Endothelial cell of umbilical vein (primary cell): ENCODE measurements at regions not wholly inside any gene's neighbourhood (a gene's known extent, or its start where the extent isn't known, plus 50 kb on each side); places are given as distances from the start of the nearest gene placed in this dataset.

ENCODE experiments used
- BruUV-seq: library from RNA; stranded (reverse); fragments of 400-500 nt; replicated peaks from 2 replicates; lab custom pipeline; 2021; lab: Mats Ljungman, UMichigan
- CTCF ChIA-PET: fragments of 300-600, 350-600 bp; sonication (Branson Sonifier 250); formaldehyde crosslinking; loops from one replicate; lab custom pipeline; 2021; ENCODE audit warnings: antibody characterized with exemption, inconsistent platforms; lab: Charles Lee
- POLR2A ChIA-PET: fragments of 300-600, 350-600 bp; sonication (Branson Sonifier 250); formaldehyde crosslinking; loops from one replicate; lab custom pipeline; 2021; ENCODE audit warnings: antibody characterized with exemption, inconsistent platforms; lab: Charles Lee
- DNase-seq: peaks from one replicate; pipeline ENCODE4 v3.0.0-alpha.2; 2011; ENCODE audit warnings: low read depth, low spot score
- FAIRE-seq: peaks from 2 replicates; lab custom pipeline; 2011; peaks lifted over from hg19 to GRCh38; lab: Jason Lieb, UNC
- H2AFZ ChIP-seq: 2 replicates; pipeline ENCODE4 v1.6.0; 2012; ENCODE audit warnings: low read depth, low read length, control low read depth, inconsistent platforms
- H3K27ac ChIP-seq: 2 replicates; pipeline ENCODE4 v1.5.1; 2011; ENCODE audit warnings: low read depth, mild to moderate bottlenecking, control low read depth, low read length, moderate library complexity; ENCODE audit not compliant: insufficient read depth
- H3K27me3 ChIP-seq, 2 experiments: 2 replicates each; pipeline versions ENCODE4 v1.6.0 to v1.6.1; 2011; ENCODE audit warnings: low read length in 2 of 2, mixed read lengths in 1 of 2; ENCODE audit not compliant: control insufficient read depth in 2 of 2, insufficient read depth in 2 of 2
- H3K36me3 ChIP-seq, 2 experiments: 2 replicates in 1 of 2; 3 replicates in 1 of 2; pipeline ENCODE4 v1.5.1; 2011; ENCODE audit warnings: low read length in 2 of 2, mild to moderate bottlenecking in 1 of 2, moderate library complexity in 1 of 2; ENCODE audit not compliant: control insufficient read depth in 2 of 2, insufficient read depth in 2 of 2; ENCODE audit errors: extremely low read depth in 1 of 2
- H3K4me1 ChIP-seq: 3 replicates; pipeline ENCODE4 v1.5.1; 2011; ENCODE audit warnings: mild to moderate bottlenecking, low read length; ENCODE audit not compliant: control insufficient read depth, insufficient read depth; ENCODE audit errors: extremely low read depth
- H3K4me2 ChIP-seq: 2 replicates; pipeline ENCODE4 v1.6.1; 2011; ENCODE audit warnings: low read length, control low read depth, mixed read lengths; ENCODE audit not compliant: insufficient read depth
- H3K4me3 ChIP-seq, 3 experiments: fragments of 200-600 bp in 1 of 3; sonication (generic), shearing (Covaris generic) in 1 of 3; replicated peaks in 1 of 3; 2 replicates each; pipeline ENCODE4 v1.5.1; 2011 to 2016; ENCODE audit warnings: control low read depth in 3 of 3, low read length in 3 of 3, mild to moderate bottlenecking in 2 of 3, inconsistent platforms in 1 of 3, low read depth in 1 of 3, moderate library complexity in 1 of 3; ENCODE audit not compliant: insufficient read depth in 1 of 3
- H3K79me2 ChIP-seq: 2 replicates; pipeline ENCODE4 v1.6.0; 2012; ENCODE audit warnings: low read length, inconsistent platforms; ENCODE audit not compliant: control insufficient read depth, insufficient read depth
- H3K9ac ChIP-seq: replicated peaks from 2 replicates; pipeline ENCODE3; 2011; ENCODE audit warnings: low read length, control low read depth; ENCODE audit not compliant: insufficient read depth; ENCODE audit errors: extremely low read depth
- H3K9me1 ChIP-seq: replicated peaks from 3 replicates; pipeline ENCODE4 v1.6.0; 2011; ENCODE audit warnings: mild to moderate bottlenecking, low read length; ENCODE audit not compliant: control insufficient read depth, insufficient read depth; ENCODE audit errors: extremely low read depth
- H3K9me3 ChIP-seq: replicated peaks from 2 replicates; pipeline ENCODE4 v1.5.1; 2012; ENCODE audit warnings: low read length, inconsistent platforms; ENCODE audit not compliant: control insufficient read depth, insufficient read depth
- H4K20me1 ChIP-seq: replicated peaks from 2 replicates; pipeline ENCODE3; 2011; ENCODE audit warnings: mild to moderate bottlenecking, low read length; ENCODE audit not compliant: control insufficient read depth, insufficient read depth; ENCODE audit errors: extremely low read depth
- CTCF ChIP-seq, 2 donors: IDR thresholded peaks; 1 replicate in 1 of 2; 2 replicates in 1 of 2; pipeline ENCODE4 v1.5.1; 2011; ENCODE audit warnings: low read length in 2 of 2, mild to moderate bottlenecking in 2 of 2, moderate library complexity in 2 of 2, control low read depth in 1 of 2, inconsistent platforms in 1 of 2, low read depth in 1 of 2; ENCODE audit not compliant: insufficient read depth in 1 of 2; ENCODE audit errors: extremely low read depth in 1 of 2
- EZH2 ChIP-seq: IDR thresholded peaks from 2 replicates; pipeline ENCODE4 v1.6.1; 2012; ENCODE audit warnings: borderline replicate concordance, low read depth, mild to moderate bottlenecking, moderate library complexity, low read length, inconsistent platforms; ENCODE audit not compliant: severe bottlenecking
- FOS ChIP-seq: IDR thresholded peaks from 2 replicates; pipeline ENCODE4 v1.6.1; 2011; ENCODE audit warnings: mild to moderate bottlenecking, low read length, moderate library complexity, borderline replicate concordance; ENCODE audit not compliant: insufficient read depth
- GATA2 ChIP-seq: IDR thresholded peaks from 2 replicates; pipeline ENCODE4 v1.7.0; 2011; ENCODE audit warnings: low read depth, mild to moderate bottlenecking, moderate library complexity, mixed read lengths, low read length; ENCODE audit not compliant: insufficient read length, insufficient read depth
- JUN ChIP-seq: IDR thresholded peaks from 2 replicates; pipeline ENCODE4 v1.6.1; 2011; ENCODE audit warnings: borderline replicate concordance, low read depth; ENCODE audit not compliant: insufficient read length, insufficient read depth
- MAX ChIP-seq: IDR thresholded peaks from 2 replicates; pipeline ENCODE4 v1.6.1; 2011; ENCODE audit not compliant: insufficient read depth, insufficient read length
- MYC ChIP-seq: IDR thresholded peaks from one replicate; pipeline ENCODE4 v1.6.1; 2011; ENCODE audit warnings: mild to moderate bottlenecking, low read depth, low read length
- POLR2A ChIP-seq: IDR thresholded peaks from 2 replicates; pipeline ENCODE4 v1.6.1; 2012; ENCODE audit warnings: low read depth, mild to moderate bottlenecking, control low read depth, low read length
- POLR2AphosphoS5 ChIP-seq: IDR thresholded peaks from 2 replicates; pipeline ENCODE4 v1.6.1; 2012; ENCODE audit warnings: low read depth, mild to moderate bottlenecking, control low read depth, low read length, moderate library complexity; ENCODE audit not compliant: insufficient read depth
- dilution Hi-C: fragments of 300-500 bp; cut with MboI; formaldehyde crosslinking; loops from one replicate; pipeline ENCODE4 v1.15.0; 2019; ENCODE audit warnings: low sequenced_read_pairs; ENCODE audit not compliant: extremely low pct_ligation_motif_present
- intact Hi-C: fragments of 100-400 bp; cut with micrococcal nuclease; formaldehyde crosslinking; loops from one replicate; pipeline ENCODE4 v1.10.0; 2022

GRCh38 chr13:85969331-85969730 is 170.1 kb upstream of the SLITRK6 start:
- H3K9ac ChIP-seq = no peak overlapping the region
- TF ChIP-seq MAX = no peak
- no peak for TF ChIP-seq FOS
- no peak for TF ChIP-seq JUN
- no peak for TF ChIP-seq CTCF (IDR thresholded peaks at IDR 0.05; ENCODE audit: extremely low read depth in 1 of 2, insufficient read depth in 1 of 2, low read depth in 1 of 2, low read length in 2 of 2)
- no peak for TF ChIP-seq MYC
- TF ChIP-seq POLR2A = no peak
- no peak for TF ChIP-seq EZH2
- TF ChIP-seq GATA2 = no peak
- TF ChIP-seq POLR2AphosphoS5 = no peak
- H3K4me3 ChIP-seq = no peak overlapping the region
- H4K20me1 ChIP-seq = no peaks in the 10 kb centered on the region
- no peak for DNase-seq
- no TSS peak for BruUV-seq
- H3K79me2 ChIP-seq = no peaks in the 10 kb centered on the region
- no peak for FAIRE-seq
- ChIA-PET POLR2A (no interaction called here), CTCF (interaction anchor here (1.3 kb wide), 1 partner anchor 12 kb away, joined by 3 read pairs; no protein-coding TSS in a partner anchor)
- H3K9me3 ChIP-seq = no peaks in the 10 kb centered on the region
- H3K27ac ChIP-seq = no peak overlapping the region
- H3K36me3 ChIP-seq = no peaks in the 10 kb centered on the region
- H3K27me3 ChIP-seq = no peaks in the 10 kb centered on the region
- intact Hi-C loops = no loop called here
- H3K9me1 ChIP-seq = no peaks in the 10 kb centered on the region
- no peak overlapping the region for H2AFZ ChIP-seq
- H3K4me2 ChIP-seq = no peak overlapping the region
- no peaks in the 10 kb centered on the region for H3K4me1 ChIP-seq
- dilution Hi-C loops = no loop called here
